A549 (cell line): ENCODE measurements at regions not wholly inside any gene's neighbourhood (a gene's known extent, or its start where the extent isn't known, plus 50 kb on each side); places are given as distances from the start of the nearest gene placed in this dataset.

ENCODE experiments used
- ATOH8 ChIP-seq: fragments of 250-450 bp; sonication (Bioruptor Pico); IDR thresholded peaks from 2 replicates; pipeline ENCODE4 v1.5.0; 2020; ENCODE audit warnings: low read depth, mild to moderate bottlenecking, moderate library complexity
- BHLHE40 ChIP-seq: IDR thresholded peaks from 2 replicates; pipeline ENCODE4 v1.6.1; 2012; ENCODE audit warnings: low read depth, low read length, inconsistent platforms
- CTCF ChIP-seq: fragments of >200 bp; sonication (Bioruptor Twin); formaldehyde crosslinking; IDR thresholded peaks from 3 replicates; pipeline ENCODE4 v1.5.1; 2016
- HOXA7 ChIP-seq: fragments of 250-450 bp; sonication (Bioruptor Pico); IDR thresholded peaks from 2 replicates; pipeline ENCODE4 v1.5.0; 2020; ENCODE audit warnings: mild to moderate bottlenecking, moderate library complexity
- NFE2L2 ChIP-seq: fragments of 150-350 bp; conservative IDR thresholded peaks from 2 replicates; pipeline ENCODE4 v1.6.1; 2014; ENCODE audit warnings: low read length
- NPAS2 ChIP-seq: fragments of 250-450 bp; sonication (Bioruptor Pico); IDR thresholded peaks from 2 replicates; pipeline ENCODE4 v1.8.0; 2022; ENCODE audit warnings: mild to moderate bottlenecking, moderate library complexity, borderline replicate concordance
- RCOR1 ChIP-seq: fragments of 150-350 bp; IDR thresholded peaks from 2 replicates; pipeline ENCODE4 v1.6.1; 2014; ENCODE audit warnings: antibody characterized with exemption, low read length, low read depth
- REST ChIP-seq: fragments of 200-600 bp; sonication (generic); IDR thresholded peaks from 2 replicates; pipeline ENCODE4 v1.6.1; 2016; ENCODE audit warnings: antibody characterized with exemption, mild to moderate bottlenecking, moderate library complexity

GRCh38 chr11:41897991-41898390 lies 438.5 kb upstream of the LRRC4C start:
- TF ChIP-seq RCOR1 (no peak), CTCF (no peak), NPAS2 (CRISPR knock-in tag) (no peak), HOXA7 (CRISPR knock-in tag) (no peak), REST (no peak), NFE2L2 (no peak), BHLHE40 (no peak), ATOH8 (CRISPR knock-in tag) (no peak)
